ENCODE measurements at regions not wholly inside any gene's neighbourhood (a gene's known extent, or its start where the extent isn't known, plus 50 kb on each side); places are given as distances from the start of the nearest gene placed in this dataset.

- Histone ChIP-seq H3K27ac (no peak overlapping the region), H3K4me3 (no peak overlapping the region)
- TF ChIP-seq CTCF (IDR thresholded peaks at IDR 0.05), result no peak
- no peak for DNase-seq (ENCODE audit: low spot score)
Observed at GRCh38 chr21:34313116-34313515, 50.7 kb upstream of the KCNE2 start.
